ENCODE measurements at regions not wholly inside any gene's neighbourhood (a gene's known extent, or its start where the extent isn't known, plus 50 kb on each side); places are given as distances from the start of the nearest gene placed in this dataset.
"Not testable (repeated sequence)": the region's sequence is repeated elsewhere in the genome, so short reads cannot be mapped to it uniquely, and the experiment has no call there.

GRCh38 chr7:106448346-106448991 is 163.7 kb upstream of the NAMPT start:
- DNase-seq = no peak

DNA sequence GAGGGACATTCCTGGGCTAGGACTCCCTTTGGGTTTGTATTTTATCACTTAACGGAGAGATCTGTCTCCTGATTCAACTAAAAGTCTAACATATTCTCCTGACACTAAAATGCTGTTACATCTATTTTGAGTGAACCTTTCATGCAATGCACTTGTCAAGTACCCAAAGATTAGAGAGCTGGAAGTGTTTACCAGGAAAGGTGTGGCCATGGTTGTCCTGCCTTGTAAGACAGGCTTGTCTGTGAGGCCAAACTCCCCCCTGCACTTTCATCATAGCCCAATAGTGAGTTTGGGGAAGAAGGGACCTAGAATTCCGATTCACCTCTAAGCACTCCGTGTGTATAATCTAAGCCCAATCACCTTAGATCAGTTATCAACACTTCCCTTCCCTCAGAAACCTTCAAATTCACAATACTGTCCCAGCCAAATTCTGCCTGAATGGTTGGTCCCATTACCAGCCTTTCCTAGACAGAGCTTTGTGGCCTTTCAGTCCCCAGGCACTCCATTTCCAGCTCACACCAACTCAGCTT is 162.6 kb upstream of the NAMPT start:
- DNase-seq = no peak

DNA sequence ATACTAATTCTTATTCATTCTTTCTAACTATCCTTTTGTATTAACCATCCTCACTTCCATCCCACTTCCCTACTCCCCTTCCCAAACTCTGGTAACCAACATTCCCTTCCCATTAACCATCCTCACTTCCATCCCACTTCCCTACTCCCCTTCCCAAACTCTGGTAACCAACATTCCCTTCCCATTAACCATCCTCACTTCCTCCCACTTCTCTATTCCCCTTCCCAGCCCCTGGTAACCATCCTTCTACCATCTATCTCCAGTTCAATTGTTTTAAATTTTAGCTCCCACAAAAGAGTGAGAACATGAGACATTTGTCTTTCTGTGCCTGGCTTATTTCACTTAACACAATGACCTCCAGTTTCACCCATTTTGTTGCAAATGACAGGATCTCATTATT is 160.6 kb upstream of the NAMPT start:
- DNase-seq = not testable (repeated sequence)

DNA sequence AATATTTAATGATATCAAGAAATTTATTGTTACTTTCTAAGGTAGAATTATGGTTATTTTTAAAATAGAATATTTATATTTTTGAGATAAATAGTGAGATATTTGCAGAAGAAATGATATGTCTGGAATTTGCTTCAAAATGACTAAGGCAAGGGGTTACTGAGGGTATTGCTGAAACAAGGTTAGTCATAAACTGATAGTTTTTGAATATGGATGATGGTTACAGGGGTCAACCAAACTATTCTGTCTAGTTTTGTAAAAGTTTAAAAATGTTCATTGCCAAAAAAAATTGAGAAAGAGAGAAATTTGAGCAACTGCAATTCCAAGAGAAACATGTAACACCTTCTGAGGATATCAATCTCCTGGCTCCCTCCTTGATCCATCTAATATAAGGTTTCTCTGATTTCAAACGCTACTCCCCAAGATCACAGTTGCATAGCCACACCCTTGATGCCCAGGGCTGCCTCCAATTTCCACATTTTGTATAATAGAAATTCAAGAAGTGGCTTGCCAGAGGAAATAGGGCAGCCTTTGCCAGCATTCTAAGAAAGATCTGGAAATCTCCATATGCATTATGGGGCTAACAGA is 159.4 kb upstream of the NAMPT start:
- no peak for DNase-seq

GRCh38 chr7:106443156-106443555 is 158.4 kb upstream of the NAMPT start:
- DNase-seq = no peak

- DNase-seq = no peak
Measured at GRCh38 chr7:106442476-106442875, 157.7 kb upstream of the NAMPT start.

GRCh38 chr7:106441343-106441742 is 156.6 kb upstream of the NAMPT start:
- not testable (repeated sequence) for DNase-seq

- not testable (repeated sequence) for DNase-seq
Measured at GRCh38 chr7:106436933-106437332, 152.2 kb upstream of the NAMPT start.

- no peak for DNase-seq
Measured at GRCh38 chr7:106433377-106433776, 148.6 kb upstream of the NAMPT start.

DNA sequence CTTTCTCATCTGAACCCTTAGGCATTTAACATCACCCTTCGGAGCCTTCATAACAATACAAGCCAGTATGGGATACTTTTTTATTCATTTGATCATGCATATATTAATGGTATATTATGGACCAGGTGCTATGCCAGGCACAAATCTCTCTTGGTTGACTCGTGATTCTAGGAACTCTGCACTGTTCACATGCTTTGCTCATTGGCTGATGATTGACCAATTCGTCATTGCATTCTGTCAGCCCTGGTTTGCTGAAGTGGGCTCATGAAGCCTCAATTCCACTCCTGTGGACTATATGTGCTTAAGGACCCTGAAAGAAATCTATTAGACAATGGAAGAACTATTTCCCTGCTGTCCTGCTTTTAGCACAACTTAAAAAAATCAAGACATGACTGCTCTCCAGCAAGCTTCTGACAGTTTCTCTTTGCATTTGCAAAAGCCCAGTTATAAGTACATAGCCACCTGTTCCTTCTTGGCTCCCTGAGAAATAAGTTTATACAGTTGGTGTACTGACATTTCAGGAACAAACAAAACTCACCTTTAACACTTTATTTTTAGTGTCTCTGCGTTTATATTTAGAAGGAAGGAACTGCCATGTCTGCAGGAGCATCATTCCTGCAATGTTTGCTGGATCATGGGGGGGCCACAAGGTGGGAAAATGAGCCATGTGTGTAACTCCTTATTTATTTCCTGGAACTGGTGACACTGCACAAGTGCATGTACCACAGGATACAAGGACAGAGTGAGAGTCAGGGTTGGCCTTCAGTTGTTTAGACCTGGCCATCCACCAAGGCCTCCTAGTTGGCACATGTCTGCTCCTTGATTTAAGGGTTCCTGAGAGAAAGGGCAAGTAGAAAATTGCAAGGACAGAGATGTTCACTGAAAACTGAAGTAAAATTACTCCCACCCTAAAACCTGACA is 146.0 kb upstream of the NAMPT start:
- no peak for DNase-seq

GRCh38 chr7:106430103-106430502 is 145.3 kb upstream of the NAMPT start:
- DNase-seq = no peak

- DNase-seq = no peak
Measured at GRCh38 chr7:106426803-106427202, 142.0 kb upstream of the NAMPT start.

DNA sequence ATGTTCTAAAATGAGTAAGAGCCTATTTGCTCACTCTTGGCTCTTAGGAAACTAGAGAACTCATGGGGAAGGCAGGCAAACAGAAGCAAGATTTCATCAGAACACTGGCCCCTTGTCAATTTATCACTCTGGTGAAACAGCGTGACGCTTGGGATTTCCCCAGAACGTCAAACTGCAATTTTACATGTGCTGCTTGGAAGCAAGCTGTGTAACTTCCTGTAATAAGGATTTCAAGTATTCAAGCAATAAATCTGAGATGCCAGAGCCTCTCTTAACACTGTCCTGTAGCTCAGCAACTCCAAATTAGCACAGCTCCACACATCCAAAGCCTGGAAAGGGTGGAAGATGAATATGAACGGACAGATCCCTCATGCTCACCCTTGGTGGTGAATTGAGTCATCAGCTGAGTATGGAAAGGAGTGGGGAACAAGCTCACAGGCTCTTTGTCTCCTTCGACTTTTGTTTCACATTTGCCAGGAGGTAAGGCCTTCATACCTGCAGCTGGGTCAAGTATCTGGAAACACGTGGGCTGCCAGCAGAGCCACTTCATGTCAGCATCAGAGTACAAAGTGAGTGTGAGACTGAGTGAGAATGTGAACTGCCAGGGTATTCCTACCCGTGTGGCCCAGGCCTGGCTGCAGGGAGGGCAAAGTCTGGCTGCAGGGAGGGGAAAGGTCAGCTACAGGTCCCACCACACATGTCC is 140.4 kb upstream of the NAMPT start:
- peak; percentile 5 for DNase-seq

GRCh38 chr7:106424476-106425016 is 139.8 kb upstream of the NAMPT start:
- DNase-seq = no peak

DNA sequence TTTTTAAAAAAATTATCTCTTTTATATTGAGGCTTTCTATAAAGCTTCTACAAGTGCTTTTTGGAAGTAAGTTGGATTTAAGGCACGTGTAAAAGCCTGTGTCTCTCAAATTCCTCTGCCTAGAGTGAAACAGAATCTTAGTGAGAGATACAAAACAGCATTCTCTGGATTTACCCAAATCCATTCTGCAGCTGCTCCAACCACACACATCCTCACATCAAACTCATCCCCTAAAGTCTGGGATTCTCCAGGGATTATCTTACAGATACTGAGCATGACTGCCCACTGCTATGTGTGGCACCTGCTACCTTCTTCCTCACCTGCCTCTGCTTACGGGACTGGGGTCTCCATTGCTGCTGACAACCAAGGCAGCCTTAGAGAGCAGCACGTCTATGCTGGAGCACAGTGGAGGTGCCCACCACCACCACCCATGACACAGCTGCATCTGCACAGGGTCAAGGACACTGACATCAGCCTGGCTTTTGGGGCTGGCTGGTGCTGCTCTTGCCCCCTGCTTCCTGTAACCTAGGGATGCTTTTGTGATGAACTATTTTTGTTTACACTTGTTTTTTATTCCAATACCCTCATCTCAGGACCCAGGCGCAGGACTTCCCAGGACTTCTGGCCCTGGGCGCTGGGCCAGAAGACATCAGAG is 139.2 kb upstream of the NAMPT start:
- no peak for DNase-seq

- DNase-seq = no peak
Measured at GRCh38 chr7:106423111-106423510, 138.3 kb upstream of the NAMPT start.

GRCh38 chr7:106421181-106421762 is 136.5 kb upstream of the NAMPT start:
- DNase-seq = no peak

GRCh38 chr7:106420736-106421135 is 136.0 kb upstream of the NAMPT start:
- no peak for DNase-seq

- DNase-seq = no peak
Measured at GRCh38 chr7:106420210-106420609, 135.4 kb upstream of the NAMPT start.

- no peak for DNase-seq
Measured at GRCh38 chr7:106419455-106420182, 134.8 kb upstream of the NAMPT start.

DNA sequence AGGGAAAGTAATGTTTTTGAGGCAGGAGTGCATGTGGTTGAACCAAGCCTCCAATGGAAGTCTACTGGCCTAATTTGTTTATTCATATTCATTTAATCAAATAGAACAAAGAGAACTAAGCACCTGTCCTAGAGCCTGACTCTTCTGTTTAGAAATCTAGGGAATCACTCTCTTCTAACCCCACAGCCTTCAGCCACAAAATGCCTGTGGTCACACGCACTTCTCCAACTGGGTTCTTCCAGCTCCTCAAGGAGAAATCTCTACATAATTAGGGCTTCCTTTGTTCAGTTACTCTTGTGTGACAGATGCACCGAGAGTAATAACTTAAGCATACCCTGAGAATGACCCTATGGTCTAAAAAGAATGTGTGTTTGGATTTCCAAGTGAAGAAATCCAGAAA is 133.7 kb upstream of the NAMPT start:
- DNase-seq = no peak
